Keratinocyte (primary cell): ENCODE measurements at regions not wholly inside any gene's neighbourhood (a gene's known extent, or its start where the extent isn't known, plus 50 kb on each side); places are given as distances from the start of the nearest gene placed in this dataset.

Experiments used
- DNase-seq: peaks from one replicate; pipeline ENCODE4 v3.0.0-alpha.2; 2011; ENCODE audit warnings: low read depth, missing footprints, low spot score
- FAIRE-seq: peaks from 2 replicates; lab custom pipeline; 2011; peaks lifted over from hg19 to GRCh38; lab: Jason Lieb, UNC
- H2AFZ ChIP-seq: 2 replicates; pipeline ENCODE4 v1.6.0; 2012; ENCODE audit warnings: low read length, control low read depth, inconsistent platforms; ENCODE audit not compliant: control insufficient read depth
- H3K27ac ChIP-seq: 2 replicates; pipeline ENCODE4 v1.5.1; 2011; ENCODE audit warnings: low read length; ENCODE audit not compliant: control insufficient read depth, insufficient read depth
- H3K27me3 ChIP-seq: 3 replicates; pipeline ENCODE4 v1.6.0; 2011; ENCODE audit warnings: low read length; ENCODE audit not compliant: control insufficient read depth, insufficient read depth; ENCODE audit errors: extremely low read depth
- H3K36me3 ChIP-seq, 2 experiments: 2 replicates in 1 of 2; 3 replicates in 1 of 2; pipeline ENCODE4 v1.5.1; 2011; ENCODE audit warnings: low read length in 2 of 2, mild to moderate bottlenecking in 1 of 2; ENCODE audit not compliant: control insufficient read depth in 2 of 2, insufficient read depth in 2 of 2; ENCODE audit errors: extremely low read depth in 1 of 2
- H3K4me1 ChIP-seq: 3 replicates; pipeline ENCODE4 v1.5.1; 2011; ENCODE audit warnings: low read length; ENCODE audit not compliant: control insufficient read depth, insufficient read depth; ENCODE audit errors: extremely low read depth
- H3K4me2 ChIP-seq: 3 replicates; pipeline ENCODE4 v1.6.0; 2011; ENCODE audit warnings: low read depth, low read length; ENCODE audit not compliant: control insufficient read depth, insufficient read depth; ENCODE audit errors: extremely low read depth
- H3K4me3 ChIP-seq, 3 experiments: fragments of 200-600 bp in 1 of 3; sonication (generic) in 1 of 3; 2 replicates in 2 of 3; 3 replicates in 1 of 3; pipeline ENCODE4 v1.5.1; 2011 to 2016; ENCODE audit warnings: low read length in 3 of 3, mild to moderate bottlenecking in 3 of 3, control low read depth in 2 of 3, inconsistent platforms in 1 of 3, low read depth in 1 of 3, mixed read lengths in 1 of 3, mixed run types in 1 of 3, moderate library complexity in 1 of 3; ENCODE audit not compliant: control insufficient read depth in 2 of 3, insufficient read depth in 2 of 3; ENCODE audit errors: extremely low read depth in 1 of 3
- H3K79me2 ChIP-seq: 2 replicates; pipeline ENCODE4 v1.6.0; 2012; ENCODE audit warnings: low read length; ENCODE audit not compliant: control insufficient read depth, insufficient read depth
- H3K9ac ChIP-seq: 3 replicates; pipeline ENCODE4 v1.6.0; 2011; ENCODE audit warnings: low read length; ENCODE audit not compliant: control insufficient read depth, insufficient read depth; ENCODE audit errors: extremely low read depth
- H3K9me1 ChIP-seq: 3 replicates; pipeline ENCODE4 v1.6.0; 2011; ENCODE audit warnings: low read length; ENCODE audit not compliant: control insufficient read depth, insufficient read depth; ENCODE audit errors: extremely low read depth
- H3K9me3 ChIP-seq: 2 replicates; pipeline ENCODE4 v1.5.1; 2012; ENCODE audit warnings: low read depth, low read length; ENCODE audit not compliant: control insufficient read depth
- H4K20me1 ChIP-seq: 3 replicates; pipeline ENCODE4 v1.6.0; 2011; ENCODE audit warnings: low read length; ENCODE audit not compliant: control insufficient read depth, insufficient read depth; ENCODE audit errors: extremely low read depth
- EZH2 ChIP-seq: IDR thresholded peaks from one replicate; pipeline ENCODE4 v1.6.1; 2012; ENCODE audit warnings: inconsistent platforms, mild to moderate bottlenecking, low read length, moderate library complexity
- dilution Hi-C: fragments of 300-500 bp; cut with MboI; formaldehyde crosslinking; loops from one replicate; pipeline ENCODE4 v1.7.0; 2020; ENCODE audit warnings: low sequenced_read_pairs; ENCODE audit not compliant: extremely low pct_ligation_motif_present
- TF ChIP-seq, protein P1 (sequence below), 3 experiments: IDR thresholded peaks in 1 of 3; conservative IDR thresholded peaks in 1 of 3; optimal IDR thresholded peaks in 1 of 3; 2 replicates in 2 of 3; 3 replicates in 1 of 3; pipeline versions ENCODE3 to v1.5.1; 2011; ENCODE audit warnings: low read length in 3 of 3, mild to moderate bottlenecking in 3 of 3, moderate library complexity in 2 of 3, control low read depth in 1 of 3, inconsistent platforms in 1 of 3; ENCODE audit not compliant: insufficient read depth in 2 of 3; ENCODE audit errors: extremely low read depth in 1 of 3

DNA sequence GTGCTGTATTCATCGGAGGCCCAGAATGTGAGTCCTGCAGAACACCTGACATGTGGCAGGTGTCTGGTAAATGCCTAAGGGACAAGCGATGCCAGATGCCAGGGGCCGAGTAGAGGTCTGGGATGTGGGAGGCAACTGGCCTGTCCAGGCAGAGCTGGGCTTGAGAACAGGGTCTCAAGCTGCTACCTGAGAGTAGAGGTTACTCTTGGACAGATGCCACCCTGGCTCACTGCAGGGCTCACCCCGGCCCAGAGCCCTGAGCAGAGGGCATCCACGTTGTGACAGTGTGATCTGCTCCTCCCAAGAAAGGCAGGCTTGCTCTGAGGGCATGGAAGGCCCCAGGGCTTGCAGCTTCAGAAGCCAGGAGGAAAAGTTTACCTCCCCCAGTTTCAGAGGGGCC is 692.0 kb upstream of the ID2 start:
- H3K36me3 ChIP-seq, result no peaks in the 10 kb centered on the region
- no peaks in the 10 kb centered on the region for H3K9me3 ChIP-seq
- dilution Hi-C loops, result no loop called here
- H4K20me1 ChIP-seq, result no peaks in the 10 kb centered on the region
- no peak overlapping the region for H3K27ac ChIP-seq
- no peaks in the 10 kb centered on the region for H3K79me2 ChIP-seq
- TF ChIP-seq EZH2, result no peak
- TF ChIP-seq, protein P1, sequence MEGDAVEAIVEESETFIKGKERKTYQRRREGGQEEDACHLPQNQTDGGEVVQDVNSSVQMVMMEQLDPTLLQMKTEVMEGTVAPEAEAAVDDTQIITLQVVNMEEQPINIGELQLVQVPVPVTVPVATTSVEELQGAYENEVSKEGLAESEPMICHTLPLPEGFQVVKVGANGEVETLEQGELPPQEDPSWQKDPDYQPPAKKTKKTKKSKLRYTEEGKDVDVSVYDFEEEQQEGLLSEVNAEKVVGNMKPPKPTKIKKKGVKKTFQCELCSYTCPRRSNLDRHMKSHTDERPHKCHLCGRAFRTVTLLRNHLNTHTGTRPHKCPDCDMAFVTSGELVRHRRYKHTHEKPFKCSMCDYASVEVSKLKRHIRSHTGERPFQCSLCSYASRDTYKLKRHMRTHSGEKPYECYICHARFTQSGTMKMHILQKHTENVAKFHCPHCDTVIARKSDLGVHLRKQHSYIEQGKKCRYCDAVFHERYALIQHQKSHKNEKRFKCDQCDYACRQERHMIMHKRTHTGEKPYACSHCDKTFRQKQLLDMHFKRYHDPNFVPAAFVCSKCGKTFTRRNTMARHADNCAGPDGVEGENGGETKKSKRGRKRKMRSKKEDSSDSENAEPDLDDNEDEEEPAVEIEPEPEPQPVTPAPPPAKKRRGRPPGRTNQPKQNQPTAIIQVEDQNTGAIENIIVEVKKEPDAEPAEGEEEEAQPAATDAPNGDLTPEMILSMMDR (optimal IDR thresholded peaks at IDR 0.05 in 1 of 3, IDR thresholded peaks at IDR 0.05 in 1 of 3, conservative IDR thresholded peaks at IDR 0.05 in 1 of 3; ENCODE audit: extremely low read depth in 1 of 3, insufficient read depth in 2 of 3, low read length in 3 of 3), result no peak
- H3K4me1 ChIP-seq, result peaks cover 4% of the 10 kb centered on the region
- H3K4me3 ChIP-seq, result no peak overlapping the region
- FAIRE-seq, result no peak
- H3K9ac ChIP-seq, result no peak overlapping the region
- H3K9me1 ChIP-seq, result no peaks in the 10 kb centered on the region
- no peaks in the 10 kb centered on the region for H3K27me3 ChIP-seq
- H3K4me2 ChIP-seq, result no peak overlapping the region
- H2AFZ ChIP-seq, result no peak overlapping the region
- DNase-seq, result no peak

DNA sequence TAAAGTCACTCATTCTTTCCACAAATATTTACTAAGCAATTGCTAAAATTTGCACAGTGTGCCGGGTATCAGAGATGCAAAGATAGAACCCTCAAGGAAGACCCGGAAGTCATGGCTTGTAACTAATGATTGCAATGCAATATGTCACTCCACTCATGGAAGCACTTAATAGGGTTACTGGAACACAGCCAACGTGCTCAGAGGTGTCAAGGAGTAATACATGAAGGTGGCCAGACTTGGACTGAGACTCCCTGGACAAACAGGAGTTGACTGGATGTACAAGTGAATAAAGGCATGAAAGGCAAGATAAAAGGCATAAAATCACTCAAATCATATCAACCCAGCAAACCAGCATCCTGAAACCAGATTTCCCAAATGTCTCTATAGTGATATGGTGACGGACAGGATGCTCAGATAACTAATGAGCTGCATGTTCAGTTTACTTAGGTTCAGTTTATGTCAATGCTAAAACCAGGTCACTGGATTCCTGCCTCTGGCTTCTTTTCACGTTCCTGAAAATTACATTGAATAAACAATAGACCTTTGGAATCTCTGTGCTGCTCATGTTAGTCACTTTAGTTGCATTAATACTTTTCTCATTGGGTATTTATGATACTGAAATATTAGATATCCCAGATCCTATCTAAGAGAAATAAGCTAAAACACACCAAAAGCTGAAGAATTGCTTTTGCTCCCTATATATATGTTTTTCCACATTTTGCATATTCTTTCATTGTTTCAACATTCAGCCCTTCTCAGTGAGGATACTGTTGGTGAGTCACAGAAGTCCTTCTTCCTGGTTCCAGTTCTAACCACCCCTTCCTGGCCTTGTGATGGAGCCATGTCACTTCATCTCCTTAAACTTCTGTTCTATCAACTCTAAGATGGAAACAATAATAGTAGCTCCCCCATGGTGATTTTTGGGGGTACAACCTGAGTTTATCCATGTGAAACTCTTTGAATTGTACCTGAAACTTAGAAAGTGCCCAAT is 688.9 kb upstream of the ID2 start:
- H3K4me3 ChIP-seq, result no peak overlapping the region
- no peak for TF ChIP-seq EZH2
- TF ChIP-seq, protein P1 (optimal IDR thresholded peaks at IDR 0.05 in 1 of 3, IDR thresholded peaks at IDR 0.05 in 1 of 3, conservative IDR thresholded peaks at IDR 0.05 in 1 of 3; ENCODE audit: extremely low read depth in 1 of 3, insufficient read depth in 2 of 3, low read length in 3 of 3), result no peak
- no peak overlapping the region for H3K27ac ChIP-seq
- no peaks in the 10 kb centered on the region for H3K36me3 ChIP-seq
- no peak for FAIRE-seq
- no peak overlapping the region for H3K9ac ChIP-seq
- H2AFZ ChIP-seq, result no peak overlapping the region
- dilution Hi-C loops, result no loop called here
- no peaks in the 10 kb centered on the region for H4K20me1 ChIP-seq
- no peaks in the 10 kb centered on the region for H3K4me1 ChIP-seq
- no peaks in the 10 kb centered on the region for H3K9me1 ChIP-seq
- no peak overlapping the region for H3K4me2 ChIP-seq
- no peak for DNase-seq
- no peaks in the 10 kb centered on the region for H3K79me2 ChIP-seq
- no peaks in the 10 kb centered on the region for H3K9me3 ChIP-seq
- H3K27me3 ChIP-seq, result no peaks in the 10 kb centered on the region
